Posterior cingulate gyrus (tissue), 11 donors: ENCODE measurements at regions not wholly inside any gene's neighbourhood (a gene's known extent, or its start where the extent isn't known, plus 50 kb on each side); places are given as distances from the start of the nearest gene placed in this dataset.
"Not testable (repeated sequence)": the region's sequence is repeated elsewhere in the genome, so short reads cannot be mapped to it uniquely, and the experiment has no call there.

Source experiments
- DNase-seq, 10 donors: peaks; one replicate each; pipeline versions ENCODE4 v3.0.0 to v3.0.0-alpha.2; 2020 to 2021; ENCODE audit warnings: mixed read lengths in 3 of 10
- intact Hi-C: fragments of 100-400 bp; cut with DNase I; formaldehyde crosslinking; loops from one replicate; pipeline ENCODE4 v1.15.1; 2023

DNA sequence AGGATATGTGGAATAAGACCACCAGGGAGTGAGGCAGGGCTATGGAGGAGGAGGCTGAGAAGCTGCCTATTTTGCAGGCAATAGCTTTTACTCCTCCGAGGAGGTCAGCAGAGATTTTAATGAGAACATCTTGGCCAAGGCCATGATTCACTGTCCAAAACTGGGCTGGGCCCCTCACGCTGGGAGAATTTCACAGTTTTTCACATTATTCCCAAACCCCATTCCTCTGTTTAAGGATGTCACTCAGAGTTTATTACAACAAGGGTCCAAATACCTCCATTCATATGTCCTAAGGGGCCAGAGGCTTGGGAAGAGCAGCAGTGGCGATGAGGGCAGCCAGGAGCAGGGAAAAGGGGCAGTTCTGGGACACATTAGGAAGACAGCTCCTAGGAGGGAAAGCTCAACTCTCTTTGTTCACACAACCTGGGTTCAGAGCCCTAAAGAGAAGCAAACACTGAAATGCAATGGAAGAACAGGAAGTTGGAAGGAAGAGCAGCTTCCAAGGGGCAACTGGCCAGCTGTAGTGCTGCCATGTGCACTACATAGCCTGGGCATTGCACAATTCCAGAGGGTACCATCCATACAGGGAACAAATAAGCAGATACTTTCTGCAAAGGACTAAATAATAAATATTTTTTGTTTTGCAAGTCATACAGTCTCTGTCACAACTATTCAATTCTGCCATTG, 283.2 kb downstream of the NUAK1 start:
- intact Hi-C loops, result no loop called here
- no peak for DNase-seq

GRCh38 chr12:105856048-105856405, 282.7 kb downstream of the NUAK1 start:
- intact Hi-C loops, result no loop called here
- no peak for DNase-seq

DNA sequence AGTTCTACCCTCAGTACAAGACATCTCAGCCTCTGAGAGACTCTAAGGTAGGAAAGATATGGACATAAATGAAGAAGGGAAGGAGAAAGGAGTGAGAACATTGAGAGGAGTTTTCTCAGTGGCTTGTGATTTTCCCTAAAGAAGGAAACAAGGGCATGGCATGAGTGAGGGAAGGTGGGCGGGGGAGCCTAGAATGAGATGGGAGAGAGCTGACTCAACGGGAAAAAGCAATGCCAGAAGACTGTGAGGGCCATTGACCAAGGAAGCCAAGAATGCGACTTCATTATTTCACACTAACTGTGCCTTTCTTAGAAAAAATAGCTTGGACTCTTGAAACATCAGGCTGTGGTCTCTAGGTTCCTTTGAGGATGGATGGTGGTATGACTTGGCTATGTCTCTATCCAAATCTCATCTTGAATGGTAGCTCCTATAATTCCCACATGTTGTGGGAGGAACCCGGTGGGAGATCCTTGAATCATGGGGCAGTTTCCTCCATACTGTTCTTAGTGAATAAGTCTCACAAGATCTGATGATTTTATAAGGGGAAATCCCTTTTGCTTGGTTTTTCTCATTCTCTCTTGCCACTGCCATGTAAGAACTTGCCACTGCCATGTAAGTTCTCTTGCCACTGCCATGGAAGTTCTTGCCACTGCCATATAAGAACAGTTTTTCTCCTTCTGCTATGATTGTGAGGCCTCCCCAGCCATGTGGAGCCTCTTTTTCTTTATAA, 279.6 kb downstream of the NUAK1 start:
- intact Hi-C loops, result no loop called here
- no peak for DNase-seq

DNA sequence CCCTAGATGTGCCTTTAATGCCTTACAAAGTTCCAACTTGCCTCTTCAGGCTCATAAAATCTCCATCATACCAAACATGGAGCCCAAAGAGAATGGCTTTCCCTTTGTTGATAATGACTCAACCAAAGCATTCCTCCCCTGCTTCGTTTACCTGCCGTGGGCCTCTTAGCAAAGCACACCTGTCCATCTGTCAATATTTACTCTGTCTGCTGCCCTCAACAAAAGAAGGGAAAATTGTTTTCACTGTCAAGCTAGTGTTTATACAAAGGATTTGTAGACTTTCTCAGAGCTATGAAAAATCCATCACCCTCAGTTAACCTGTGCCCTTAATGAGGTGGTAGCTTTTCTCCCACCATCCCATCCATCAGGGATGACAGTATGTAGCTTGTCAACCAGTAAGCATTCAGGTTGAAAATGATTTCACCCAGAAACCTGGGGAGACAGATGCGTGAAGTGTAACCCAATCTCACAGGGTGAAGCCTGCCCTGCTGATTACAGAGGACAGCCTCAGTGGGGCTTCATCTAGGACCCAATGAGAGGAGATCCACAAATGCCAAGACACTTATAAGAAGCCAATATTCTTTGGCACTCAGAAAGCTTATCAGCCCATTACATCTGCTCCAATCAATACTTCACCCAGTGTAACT, 278.1 kb downstream of the NUAK1 start:
- DNase-seq, result no peak
- intact Hi-C loops, result no loop called here

GRCh38 chr12:105861227-105861626, 277.5 kb downstream of the NUAK1 start:
- intact Hi-C loops, result no loop called here
- no peak for DNase-seq

DNA sequence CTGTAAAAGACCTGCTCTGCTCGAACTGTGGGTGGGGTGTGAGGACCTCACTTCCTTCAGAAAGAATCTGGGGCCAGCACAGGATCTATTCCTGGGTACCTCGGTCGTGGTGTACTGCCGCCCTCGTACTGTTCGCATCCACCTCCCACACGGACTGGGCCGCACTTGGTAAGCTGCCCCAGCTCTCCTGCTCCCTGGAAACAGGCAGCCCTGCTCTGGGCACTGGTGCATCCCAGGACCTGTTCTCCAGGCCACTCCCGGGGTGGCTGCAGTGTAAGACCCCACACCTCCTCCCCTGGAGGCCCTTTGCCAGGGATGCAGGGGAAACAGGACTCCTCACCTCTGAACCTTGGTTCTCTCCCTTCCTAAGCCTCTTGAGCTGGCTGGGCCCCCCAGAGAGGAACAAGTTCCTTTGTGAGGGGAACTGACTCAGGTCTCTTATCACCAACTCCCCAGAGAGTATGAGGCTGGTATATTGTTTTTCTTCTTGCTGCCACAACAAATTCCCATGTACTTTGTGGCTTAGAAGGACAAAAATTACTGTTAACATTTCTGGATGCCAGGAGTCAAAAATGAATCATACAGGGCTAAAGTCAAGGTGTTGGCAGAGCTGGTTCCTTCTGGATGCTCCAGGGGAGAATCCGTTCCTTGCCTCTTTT, 276.5 kb downstream of the NUAK1 start:
- intact Hi-C loops, result no loop called here
- peak in 8 of 10 donors; percentile 37 to 92 (median 70) for DNase-seq

DNA sequence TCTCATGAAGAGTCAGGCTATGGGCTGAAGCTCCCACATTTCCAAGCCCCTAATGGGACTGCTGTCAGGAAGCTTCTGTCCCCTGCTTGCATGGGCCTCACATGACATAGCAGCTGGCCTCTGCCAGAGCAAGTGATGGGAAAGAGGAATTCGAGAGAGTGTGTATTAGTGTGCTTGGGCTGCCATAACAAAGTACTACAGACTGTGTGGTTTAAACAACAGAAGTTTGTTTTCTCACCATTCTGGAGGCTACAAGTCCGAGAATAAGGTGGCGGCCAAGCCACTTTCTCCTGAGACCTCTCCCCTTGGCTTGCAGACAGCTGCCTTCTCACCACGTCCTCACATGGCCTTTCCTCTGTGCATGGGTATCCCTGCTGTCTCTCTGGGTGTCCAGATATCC, 274.4 kb downstream of the NUAK1 start:
- DNase-seq, result no peak
- intact Hi-C loops, result no loop called here

GRCh38 chr12:105864901-105865300, 273.9 kb downstream of the NUAK1 start:
- intact Hi-C loops, result no loop called here
- DNase-seq, result no peak

DNA sequence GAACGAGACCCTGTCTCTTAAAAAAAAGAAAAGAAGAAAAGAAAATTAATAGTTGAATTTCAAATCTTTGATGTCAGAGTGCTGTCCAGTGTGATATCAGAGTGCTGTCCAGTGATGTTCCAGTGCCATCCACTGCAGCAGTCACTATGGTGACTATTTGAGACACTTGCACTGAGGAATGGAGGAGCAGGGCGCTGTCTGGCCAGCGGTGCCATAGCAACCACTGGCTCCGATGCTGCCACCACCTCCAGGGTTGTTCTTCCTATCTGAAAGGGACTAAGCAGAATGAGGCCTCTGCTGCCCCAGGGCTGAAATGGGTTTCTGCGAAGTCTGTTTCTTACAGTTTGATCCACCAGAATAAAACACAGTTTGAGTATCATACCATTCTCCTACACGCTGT, 272.9 kb downstream of the NUAK1 start:
- intact Hi-C loops, result no loop called here
- DNase-seq, result no peak

GRCh38 chr12:105874121-105874520, 264.6 kb downstream of the NUAK1 start:
- intact Hi-C loops, result no loop called here
- no peak for DNase-seq

GRCh38 chr12:105876396-105876927, 262.3 kb downstream of the NUAK1 start:
- DNase-seq, result no peak
- intact Hi-C loops, result no loop called here

DNA sequence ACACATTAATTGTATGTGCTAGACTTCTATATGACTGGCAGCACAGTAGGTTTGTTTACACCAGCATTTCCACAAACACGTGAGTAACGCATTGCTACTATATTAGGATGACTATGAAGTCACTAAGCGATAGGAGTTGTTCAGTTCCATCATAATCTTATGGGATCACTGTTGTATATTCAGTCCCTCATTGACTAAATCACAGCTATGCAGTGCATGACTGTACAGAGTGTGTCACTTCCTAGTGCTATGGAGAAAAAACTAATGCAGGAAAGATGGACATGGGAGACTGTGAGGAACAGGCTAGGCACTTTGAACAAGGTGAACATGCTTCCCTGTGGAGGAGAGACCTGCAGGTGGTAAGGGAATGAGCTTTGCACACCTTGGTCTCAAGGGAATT, 259.8 kb downstream of the NUAK1 start:
- DNase-seq, result no peak
- intact Hi-C loops, result no loop called here

DNA sequence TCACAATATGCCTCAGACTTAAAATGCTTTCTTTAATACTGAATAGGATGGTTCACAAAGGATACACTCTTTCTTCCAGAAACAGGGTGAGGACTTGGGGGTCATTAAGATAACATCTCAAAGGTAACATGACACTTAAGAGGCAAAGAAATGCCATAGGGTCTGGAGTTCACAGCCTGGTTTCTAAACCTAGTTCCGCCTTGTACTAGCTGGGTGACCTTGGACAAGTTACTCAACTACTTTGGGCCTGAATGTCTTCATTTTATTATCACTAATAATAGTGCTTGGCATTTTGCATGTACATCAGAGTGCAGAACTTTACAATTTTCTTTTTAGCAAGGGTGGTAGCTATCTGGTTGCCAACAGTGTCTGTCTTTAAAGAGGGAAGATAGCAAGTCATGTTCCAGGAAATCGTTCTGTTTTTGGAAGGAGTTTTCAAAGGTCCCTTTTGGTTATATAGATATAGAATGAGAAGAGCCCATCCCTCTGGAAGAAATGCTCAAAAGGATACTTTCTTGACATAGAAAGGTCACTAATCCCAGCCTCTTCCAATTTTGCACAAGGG, 257.8 kb downstream of the NUAK1 start:
- DNase-seq, result no peak
- intact Hi-C loops, result no loop called here

- intact Hi-C loops, result no loop called here
- DNase-seq, result peak in 4 of 10 donors; percentile 8 to 67 (median 12)
These were observed 256.4 kb downstream of the NUAK1 start for GRCh38 chr12:105882404-105882803.

GRCh38 chr12:105887131-105887530, 251.6 kb downstream of the NUAK1 start:
- DNase-seq, result no peak
- intact Hi-C loops, result no loop called here

- intact Hi-C loops, result no loop called here
- DNase-seq, result no peak
These were observed 250.1 kb downstream of the NUAK1 start for GRCh38 chr12:105888696-105889095.

GRCh38 chr12:105892362-105892910, 246.3 kb downstream of the NUAK1 start:
- intact Hi-C loops, result no loop called here
- peak in 1 of 10 donors; percentile 46 for DNase-seq

DNA sequence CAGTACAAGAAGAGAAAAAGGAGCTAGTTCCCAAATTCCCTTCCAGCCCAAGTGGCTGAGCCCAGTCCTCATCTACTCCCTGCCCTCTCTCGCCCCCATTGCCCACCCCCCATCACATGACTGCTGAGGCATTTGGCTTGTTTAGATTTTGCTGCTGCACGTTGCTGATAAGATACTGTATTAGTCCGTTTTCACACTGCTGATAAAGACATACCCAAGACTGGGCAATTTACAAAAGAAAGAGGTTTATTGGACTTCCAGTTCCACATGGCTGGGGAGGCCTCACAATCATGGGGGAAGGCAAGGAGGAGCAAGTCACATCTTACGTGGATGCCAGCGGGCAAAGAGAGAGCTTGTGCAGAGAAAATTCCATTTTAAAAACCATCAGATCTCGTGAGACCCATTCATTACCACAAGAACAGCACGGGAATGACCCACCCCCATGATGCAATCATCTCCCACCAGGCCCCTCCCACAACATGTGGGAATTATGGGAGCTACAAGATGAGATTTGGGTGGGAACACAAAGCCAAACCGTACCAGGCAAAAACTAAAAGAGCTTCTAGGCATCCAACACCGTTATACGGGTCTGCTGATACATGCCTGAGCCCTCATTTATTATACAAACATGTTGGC, 243.4 kb downstream of the NUAK1 start:
- intact Hi-C loops, DNase-seq: not testable (repeated sequence)

GRCh38 chr12:105897311-105897725, 241.4 kb downstream of the NUAK1 start:
- intact Hi-C loops, result no loop called here
- no peak for DNase-seq

- DNase-seq, intact Hi-C loops: not testable (repeated sequence)
These were observed 240.5 kb downstream of the NUAK1 start for GRCh38 chr12:105898271-105898670.
